SK-N-SH (cell line): ENCODE measurements at regions not wholly inside any gene's neighbourhood (a gene's known extent, or its start where the extent isn't known, plus 50 kb on each side); places are given as distances from the start of the nearest gene placed in this dataset.

Experiments used
- CTCF ChIA-PET: fragments of 300-600, 350-600 bp; formaldehyde crosslinking; extraction: SDS; loops from one replicate; lab custom pipeline; 2021; lab: Yijun Ruan, JAX
- POLR2A ChIA-PET: fragments of 350-600 bp; sonication (Branson Sonifier 250); formaldehyde crosslinking; extraction: SDS; loops from one replicate; lab custom pipeline; 2020; ENCODE audit warnings: antibody characterized with exemption, inconsistent platforms; lab: Yijun Ruan, JAX
- DNase-seq: peaks from one replicate; pipeline ENCODE4 v3.0.0; 2012
- H2AFZ ChIP-seq: fragments of 200-600 bp; sonication (generic); 2 replicates; pipeline ENCODE4 v1.8.1; 2016; ENCODE audit warnings: antibody characterized with exemption, mild to moderate bottlenecking, low read depth
- H3F3A ChIP-seq: fragments of 200-600 bp; sonication (generic); replicated peaks from 2 replicates; pipeline ENCODE3; 2016; ENCODE audit warnings: antibody characterized with exemption, mild to moderate bottlenecking; ENCODE audit not compliant: insufficient read depth
- H3K27ac ChIP-seq, 2 experiments: fragments of 200-500 bp in 1 of 2; fragments of 200-600 bp in 1 of 2; sonication (Bioruptor generic) in 1 of 2; sonication (generic), shearing (Covaris generic) in 1 of 2; 2 replicates each; pipeline versions ENCODE4 v1.5.1 to v1.6.1; 2014 to 2016; ENCODE audit warnings: low read depth in 2 of 2, inconsistent platforms in 1 of 2, low read length in 1 of 2, mild to moderate bottlenecking in 1 of 2, mixed read lengths in 1 of 2
- H3K27me3 ChIP-seq: fragments of 200-600 bp; sonication (generic), shearing (Covaris generic); 2 replicates; pipeline ENCODE4 v1.6.1; 2016; ENCODE audit warnings: mixed run types; ENCODE audit not compliant: insufficient read depth
- H3K36me3 ChIP-seq, 2 experiments: fragments of 200-500 bp in 1 of 2; fragments of 200-600 bp in 1 of 2; sonication (Bioruptor generic) in 1 of 2; sonication (generic) in 1 of 2; replicated peaks in 1 of 2; 2 replicates each; pipeline versions ENCODE3 to v1.5.1; 2014 to 2016; ENCODE audit warnings: low read length in 1 of 2, mild to moderate bottlenecking in 1 of 2; ENCODE audit not compliant: insufficient read depth in 2 of 2, control insufficient read depth in 1 of 2
- H3K4me1 ChIP-seq, 2 experiments: fragments of 200-500 bp in 1 of 2; fragments of 200-600 bp in 1 of 2; sonication (Bioruptor generic) in 1 of 2; sonication (generic), shearing (Covaris generic) in 1 of 2; 2 replicates each; pipeline versions ENCODE4 v1.5.1 to v1.6.1; 2014 to 2016; ENCODE audit warnings: low read depth in 1 of 2, low read length in 1 of 2, mixed run types in 1 of 2; ENCODE audit not compliant: insufficient read depth in 2 of 2, control insufficient read depth in 1 of 2
- H3K4me2 ChIP-seq: fragments of 200-600 bp; sonication (generic), shearing (Covaris generic); 2 replicates; pipeline ENCODE4 v1.6.1; 2017; ENCODE audit warnings: mixed run types
- H3K4me3 ChIP-seq, 2 experiments: fragments of 200-500 bp in 1 of 2; fragments of 200-600 bp in 1 of 2; sonication (Bioruptor generic) in 1 of 2; sonication (generic), shearing (Covaris generic) in 1 of 2; 2 replicates each; pipeline versions ENCODE4 v1.5.1 to v1.8.1; 2014 to 2016; ENCODE audit warnings: low read depth in 2 of 2, inconsistent platforms in 1 of 2, low read length in 1 of 2, mild to moderate bottlenecking in 1 of 2, mixed read lengths in 1 of 2, moderate library complexity in 1 of 2
- H3K79me2 ChIP-seq: fragments of 200-600 bp; sonication (generic); 2 replicates; pipeline ENCODE4 v1.8.1; 2017; ENCODE audit warnings: mild to moderate bottlenecking; ENCODE audit not compliant: insufficient read depth
- H3K9ac ChIP-seq: fragments of 200-600 bp; sonication (generic); 2 replicates; pipeline ENCODE4 v1.6.1; 2017; ENCODE audit warnings: mixed run types
- H3K9me2 ChIP-seq: fragments of 200-600 bp; sonication (generic); 2 replicates; pipeline ENCODE4 v1.6.1; 2017; ENCODE audit warnings: mixed run types
- H3K9me3 ChIP-seq: fragments of 200-600 bp; sonication (generic); 2 replicates; pipeline ENCODE4 v1.6.1; 2017; ENCODE audit warnings: mixed run types, mild to moderate bottlenecking, moderate library complexity
- H4K20me1 ChIP-seq: fragments of 200-600 bp; sonication (generic); 2 replicates; pipeline ENCODE4 v1.6.1; 2017; ENCODE audit warnings: mild to moderate bottlenecking, mixed run types; ENCODE audit not compliant: insufficient read depth
- CTCF ChIP-seq: fragments of 200-600 bp; sonication (generic); IDR thresholded peaks from 2 replicates; pipeline ENCODE4 v1.6.1; 2017; ENCODE audit warnings: antibody characterized with exemption, mild to moderate bottlenecking, moderate library complexity
- EZH2phosphoT487 ChIP-seq: fragments of 200-600 bp; sonication (generic); IDR thresholded peaks from 2 replicates; pipeline ENCODE4 v1.6.1; 2017; ENCODE audit warnings: low read depth, mixed run types, mild to moderate bottlenecking, antibody characterized with exemption, moderate library complexity, borderline replicate concordance
- FOXM1 ChIP-seq: IDR thresholded peaks from 2 replicates; pipeline ENCODE4 v1.4.0; 2012; ENCODE audit warnings: low read depth, mild to moderate bottlenecking
- GABPA ChIP-seq: IDR thresholded peaks from 2 replicates; pipeline ENCODE4 v1.4.0; 2012; ENCODE audit warnings: low read depth, mild to moderate bottlenecking
- GATA2 ChIP-seq: sonication (generic); formaldehyde crosslinking; IDR thresholded peaks from 2 replicates; pipeline ENCODE4 v1.5.0; 2020; ENCODE audit warnings: mild to moderate bottlenecking, missing genetic modification reagents
- MXI1 ChIP-seq: IDR thresholded peaks from 2 replicates; pipeline ENCODE4 v1.6.1; 2012; ENCODE audit warnings: mild to moderate bottlenecking, low read depth, low read length, improper control_type of control experiment
- PBX3 ChIP-seq: IDR thresholded peaks from 2 replicates; pipeline ENCODE4; 2012
- RCOR1 ChIP-seq: fragments of 150-350 bp; IDR thresholded peaks from 2 replicates; pipeline ENCODE4 v1.6.1; 2017; ENCODE audit warnings: antibody characterized with exemption, low read length
- SIN3A ChIP-seq: IDR thresholded peaks from 2 replicates; pipeline ENCODE4 v1.6.1; 2012; ENCODE audit warnings: low read depth, mild to moderate bottlenecking, low read length, moderate library complexity, borderline replicate concordance
- TCF12 ChIP-seq: IDR thresholded peaks from 2 replicates; pipeline ENCODE4 v1.4.0; 2012
- ZBTB33 ChIP-seq: IDR thresholded peaks from 2 replicates; pipeline ENCODE4 v1.4.0; 2012; ENCODE audit warnings: low read depth, borderline replicate concordance
- WGBS: methylation state at CpG from one replicate; pipeline ENCODE4 v1.1.6; 2017; ENCODE audit warnings: low lambda C conversion rate; 5-methylcytosine and 5-hydroxymethylcytosine counted together

GRCh38 chr3:40627095-40627494 is 102.3 kb downstream of the ZNF621 start (continued):
- TF ChIP-seq CTCF (no peak), RCOR1 (no peak), GABPA (no peak), PBX3 (no peak), TCF12 (no peak), ZBTB33 (no peak), FOXM1 (no peak), GATA2 (CRISPR knock-in tag) (no peak)

- Histone ChIP-seq H3K36me3 (no peaks in the 10 kb centered on the region), H3K4me3 (no peak overlapping the region), H3K9ac (no peak overlapping the region), H3K9me3 (no peaks in the 10 kb centered on the region), H2AFZ (no peak overlapping the region), H3K27me3 (no peaks in the 10 kb centered on the region), H3K4me1 (no peaks in the 10 kb centered on the region), H3K79me2 (no peaks in the 10 kb centered on the region), H3F3A (no peaks in the 10 kb centered on the region), H3K27ac (no peak overlapping the region), H3K4me2 (no peak overlapping the region), H4K20me1 (no peaks in the 10 kb centered on the region), H3K9me2 (no peaks in the 10 kb centered on the region)
- WGBS = 4% methylated on average over 3 of the region's 3 CpGs
- ChIA-PET CTCF (interaction anchor here (0.9 kb wide), 1 partner anchor 49 kb away, joined by 3 read pairs; no protein-coding TSS in a partner anchor), POLR2A (no interaction called here)
- no peak for DNase-seq
- TF ChIP-seq RCOR1 (no peak), EZH2phosphoT487 (no peak), CTCF (no peak), SIN3A (no peak), MXI1 (no peak)
These were observed 104.2 kb downstream of the ZNF621 start for GRCh38 chr3:40628984-40629383.
